A549 (cell line): ENCODE measurements at regions not wholly inside any gene's neighbourhood (a gene's known extent, or its start where the extent isn't known, plus 50 kb on each side); places are given as distances from the start of the nearest gene placed in this dataset.

Source experiments
- MAX ChIP-seq: IDR thresholded peaks from 2 replicates; pipeline ENCODE4 v1.6.1; 2012
- RAD21 ChIP-seq, 2 experiments: fragments of >200 bp in 1 of 2; sonication (Bioruptor Twin) in 1 of 2; formaldehyde crosslinking in 1 of 2; IDR thresholded peaks in 1 of 2; conservative IDR thresholded peaks in 1 of 2; 2 replicates in 1 of 2; 3 replicates in 1 of 2; pipeline ENCODE4 v1.6.1; 2012 to 2018; ENCODE audit warnings: inconsistent platforms in 1 of 2

- TF ChIP-seq MAX (no peak), RAD21 (conservative IDR thresholded peaks at IDR 0.05 in 1 of 2, IDR thresholded peaks at IDR 0.05 in 1 of 2) (no peak)
Measured at GRCh38 chr1:5681654-5682053, 310.6 kb downstream of the NPHP4 start.
